Skeletal muscle cell (primary cell): ENCODE measurements at regions not wholly inside any gene's neighbourhood (a gene's known extent, or its start where the extent isn't known, plus 50 kb on each side); places are given as distances from the start of the nearest gene placed in this dataset.
"Not testable (repeated sequence)": the region's sequence is repeated elsewhere in the genome, so short reads cannot be mapped to it uniquely, and the experiment has no call there.

Source experiments
- DNase-seq: peaks from one replicate; pipeline ENCODE4 v3.0.0-alpha.2; 2010; ENCODE audit warnings: low read depth
- H3K4me3 ChIP-seq: 2 replicates; pipeline ENCODE4 v1.5.1; 2011; ENCODE audit warnings: low read depth, mild to moderate bottlenecking, control low read depth, low read length, moderate library complexity

DNA sequence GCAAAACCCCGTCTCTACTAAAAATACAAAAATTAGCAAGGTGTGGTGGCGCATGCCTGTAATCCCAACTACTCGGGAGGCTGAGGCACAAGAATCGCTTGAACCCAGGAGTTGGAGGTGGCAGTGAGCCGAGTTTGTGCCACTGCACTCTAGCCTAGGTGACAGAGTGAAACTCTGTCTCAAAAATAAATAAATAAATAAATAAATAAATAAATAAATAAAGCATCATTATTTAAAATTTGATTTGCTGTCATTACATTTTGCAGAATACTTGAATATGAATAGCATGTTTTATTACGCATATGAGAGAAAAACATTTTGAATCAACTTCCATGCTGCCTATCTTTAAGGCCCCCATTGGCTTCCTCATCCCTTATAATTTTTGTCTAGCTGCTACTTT, 53.4 kb upstream of the MED14 start:
- H3K4me3 ChIP-seq, DNase-seq: not testable (repeated sequence)

DNA sequence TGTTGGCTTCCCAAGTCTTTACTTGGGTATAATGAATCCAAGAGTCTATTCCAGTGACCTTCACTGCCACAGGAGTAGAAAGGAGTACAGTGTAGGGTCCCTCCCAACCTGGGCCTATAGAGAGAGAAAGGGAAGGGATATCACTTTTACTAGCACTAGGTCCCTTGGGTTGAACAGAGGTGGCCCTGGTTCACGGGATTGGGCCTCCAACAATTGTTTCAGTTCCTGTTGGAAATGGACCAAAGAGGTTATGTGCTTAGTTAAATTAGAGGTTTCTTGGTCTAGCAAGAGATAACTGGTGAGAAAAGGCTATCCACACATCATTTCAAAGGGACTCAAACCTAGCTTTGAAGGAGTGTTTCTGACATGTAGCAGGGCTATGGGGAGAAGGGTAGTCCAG, 57.1 kb upstream of the MED14 start:
- DNase-seq = no peak

DNA sequence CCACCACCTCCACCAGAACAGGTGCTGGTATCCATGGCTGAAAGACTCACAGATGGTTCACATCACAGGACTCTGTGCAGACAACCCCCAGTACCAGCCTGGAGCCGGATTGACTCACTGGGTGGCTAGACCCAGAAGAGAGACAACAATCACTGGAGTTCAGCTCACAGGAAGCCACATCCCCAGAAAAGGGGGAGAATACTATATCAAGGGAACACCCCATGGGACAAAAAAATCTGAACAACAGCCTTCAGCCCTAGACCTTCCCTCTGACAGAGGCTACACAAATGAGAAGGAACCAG, 59.4 kb upstream of the MED14 start:
- DNase-seq, H3K4me3 ChIP-seq: not testable (repeated sequence)

More for the DNA sequence above, 57.1 kb upstream of the MED14 start:
- no peak overlapping the region for H3K4me3 ChIP-seq

DNA sequence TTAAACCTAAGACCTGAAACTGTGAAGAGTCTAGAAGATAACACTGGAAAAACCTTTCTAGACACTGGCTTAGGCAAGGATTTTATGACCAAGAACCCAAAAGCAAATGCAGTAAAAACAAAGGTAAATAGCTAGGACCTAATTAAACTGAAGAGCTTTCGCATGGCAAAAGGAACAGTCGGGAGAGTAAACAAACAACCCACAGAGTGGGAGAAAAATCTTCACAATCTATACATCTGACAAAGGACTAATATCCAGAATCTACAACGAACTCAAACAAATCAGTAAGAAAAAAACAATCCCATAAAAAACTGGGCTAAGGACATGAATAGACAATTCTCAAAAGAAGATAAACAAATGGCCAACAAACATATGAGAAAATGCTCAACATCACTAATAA, 64.4 kb upstream of the MED14 start:
- not testable (repeated sequence) for H3K4me3 ChIP-seq, DNase-seq

DNA sequence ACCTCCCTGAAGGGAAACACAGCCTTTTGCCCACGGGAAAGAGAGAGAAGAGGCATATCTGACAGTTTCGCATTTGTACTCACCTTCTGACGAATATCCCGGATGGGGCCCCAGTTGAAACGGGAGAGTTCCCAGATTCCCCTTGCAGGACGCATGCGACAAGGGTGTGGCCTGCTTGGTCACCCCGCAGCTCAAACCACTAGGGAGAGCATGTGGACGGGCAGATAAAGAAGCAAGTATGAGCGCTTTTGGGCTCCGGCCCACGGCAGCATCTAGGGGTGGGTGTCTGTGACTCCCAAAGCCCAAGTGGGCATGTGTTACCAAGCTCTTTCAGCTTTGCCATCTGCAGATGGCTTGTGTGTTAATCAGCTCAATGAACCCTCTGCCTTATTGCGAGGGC, 70.1 kb upstream of the MED14 start:
- H3K4me3 ChIP-seq = no peak overlapping the region
- no peak for DNase-seq

DNA sequence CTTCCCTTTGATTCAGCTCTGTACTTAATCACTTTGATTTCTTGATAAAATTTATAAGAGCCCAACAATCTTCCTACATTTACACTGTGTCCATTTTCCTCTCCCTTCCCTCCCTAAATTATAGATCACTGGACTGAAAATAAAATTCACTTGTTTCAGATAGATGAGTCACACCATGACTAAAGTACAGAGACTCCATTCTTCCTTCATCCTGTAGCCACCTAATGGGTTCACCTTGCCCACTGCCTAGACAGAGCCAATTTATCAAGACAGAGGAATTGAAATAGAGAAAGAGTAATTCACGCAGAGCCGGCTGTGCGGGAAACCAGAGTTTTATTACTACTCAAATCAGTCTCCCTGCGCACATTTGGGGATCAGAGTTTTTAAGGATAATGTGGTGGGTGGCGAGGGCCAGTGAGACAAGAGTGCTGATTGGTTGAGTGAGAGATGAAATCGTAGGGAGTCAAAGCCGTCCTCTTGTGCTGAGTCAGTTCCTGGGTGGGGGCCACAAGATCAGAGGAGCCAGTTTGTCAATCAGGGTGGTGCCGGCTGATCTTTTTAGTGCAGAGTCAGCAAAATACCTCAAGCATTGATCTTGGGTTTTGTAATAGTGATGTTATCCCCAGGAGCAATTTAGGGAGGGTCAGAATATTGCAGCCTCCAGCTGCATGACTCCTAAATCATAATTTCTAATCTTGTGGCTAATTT, 71.3 kb upstream of the MED14 start:
- no peak overlapping the region for H3K4me3 ChIP-seq
- DNase-seq = no peak

DNA sequence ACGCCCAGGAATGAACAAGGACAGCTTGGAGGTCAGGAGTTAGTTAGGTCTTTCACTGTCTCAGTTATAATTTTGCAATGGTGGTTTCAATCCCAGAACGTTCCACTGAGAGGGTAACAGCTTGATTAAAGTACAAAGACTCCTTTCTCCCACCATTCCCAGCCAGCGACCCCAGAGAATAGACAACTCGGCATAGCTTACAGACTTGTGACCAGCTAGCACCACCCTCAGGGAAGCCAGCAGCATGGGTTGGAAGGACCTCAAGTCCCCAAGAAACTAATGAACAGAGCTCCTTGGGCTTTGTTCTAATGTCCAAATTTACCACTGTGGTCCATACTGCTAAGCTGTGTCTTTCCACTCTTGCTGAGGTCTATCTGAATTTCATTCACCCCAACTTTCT, 72.0 kb upstream of the MED14 start:
- DNase-seq = no peak
- no peak overlapping the region for H3K4me3 ChIP-seq

DNA sequence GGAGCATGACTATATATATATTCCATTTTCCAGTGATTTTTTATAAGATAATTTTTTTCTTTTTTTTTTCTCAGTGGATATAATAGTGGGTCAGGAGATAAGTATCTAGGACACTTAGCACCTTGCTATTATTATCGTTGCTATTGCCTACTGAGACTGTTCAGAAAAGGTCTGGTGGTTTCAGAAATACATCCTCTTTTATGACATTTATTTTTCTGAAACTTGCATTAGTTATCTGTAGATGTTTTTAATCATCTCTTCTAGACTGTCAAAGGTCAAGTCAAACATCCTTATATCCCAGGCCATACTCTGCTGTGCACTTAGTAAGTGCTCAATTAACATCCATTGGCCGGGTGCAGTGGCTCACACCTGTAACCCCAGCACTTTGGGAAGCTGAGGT, 72.9 kb upstream of the MED14 start:
- no peak for DNase-seq
- no peak overlapping the region for H3K4me3 ChIP-seq

DNA sequence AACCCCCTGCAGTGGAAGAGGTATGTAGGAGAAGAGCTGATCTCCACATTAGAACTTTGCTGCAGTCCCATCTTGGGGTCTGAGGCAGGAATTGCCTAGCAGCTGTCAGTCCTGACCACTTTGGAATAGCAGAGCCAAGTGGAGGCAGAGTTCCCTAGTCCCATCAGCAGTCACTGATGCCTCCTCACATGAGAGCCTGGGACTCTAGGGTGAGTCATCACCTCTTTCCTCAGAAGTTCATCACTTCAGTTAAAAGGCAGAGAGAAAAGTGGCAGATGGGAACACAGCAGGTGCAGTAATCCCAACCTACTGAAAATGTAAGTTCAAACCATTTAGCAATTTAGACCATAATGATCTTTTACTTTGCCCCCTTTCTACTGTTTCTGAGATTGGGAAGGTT, 73.9 kb upstream of the MED14 start:
- H3K4me3 ChIP-seq = no peak overlapping the region
- DNase-seq = peak; percentile 21

DNA sequence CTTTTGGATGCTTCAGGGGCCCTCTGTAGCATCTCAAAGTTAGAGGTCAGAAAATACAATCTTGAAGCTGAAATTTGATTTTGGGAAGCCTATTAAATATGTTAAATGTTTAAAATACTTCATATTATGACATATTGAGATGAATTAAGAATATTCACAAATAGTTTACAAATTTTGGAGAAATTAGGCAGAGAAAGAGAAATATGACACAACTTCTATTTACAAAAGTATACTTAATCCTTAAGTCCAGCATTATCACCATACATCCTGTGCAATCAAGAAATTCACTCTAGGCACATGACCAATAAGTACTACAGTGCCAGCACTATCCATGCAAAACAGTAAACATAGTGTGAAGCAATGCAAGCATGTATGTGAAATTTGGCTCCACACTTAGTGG, 79.7 kb upstream of the MED14 start:
- DNase-seq, H3K4me3 ChIP-seq: not testable (repeated sequence)

DNA sequence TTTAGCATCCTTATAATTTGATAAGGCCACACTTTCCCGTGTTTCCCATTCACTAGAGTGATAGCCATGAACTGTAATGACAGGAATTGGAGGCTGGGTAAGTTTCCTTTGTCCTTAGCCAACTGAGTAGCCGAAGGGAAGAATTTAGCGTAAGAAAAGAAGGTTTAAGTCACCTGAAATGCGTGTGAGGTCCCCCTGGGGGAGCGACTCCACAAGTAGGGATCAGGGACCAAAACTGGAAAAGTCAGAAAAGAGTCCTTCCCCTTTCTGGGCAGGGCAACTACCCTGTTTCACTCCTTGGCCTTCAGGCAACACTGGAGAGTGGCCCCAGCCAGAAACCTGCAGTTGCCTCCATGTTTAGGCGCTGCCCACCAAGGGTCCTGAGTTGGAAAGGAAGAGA, 81.6 kb upstream of the MED14 start:
- no peak overlapping the region for H3K4me3 ChIP-seq
- no peak for DNase-seq

DNA sequence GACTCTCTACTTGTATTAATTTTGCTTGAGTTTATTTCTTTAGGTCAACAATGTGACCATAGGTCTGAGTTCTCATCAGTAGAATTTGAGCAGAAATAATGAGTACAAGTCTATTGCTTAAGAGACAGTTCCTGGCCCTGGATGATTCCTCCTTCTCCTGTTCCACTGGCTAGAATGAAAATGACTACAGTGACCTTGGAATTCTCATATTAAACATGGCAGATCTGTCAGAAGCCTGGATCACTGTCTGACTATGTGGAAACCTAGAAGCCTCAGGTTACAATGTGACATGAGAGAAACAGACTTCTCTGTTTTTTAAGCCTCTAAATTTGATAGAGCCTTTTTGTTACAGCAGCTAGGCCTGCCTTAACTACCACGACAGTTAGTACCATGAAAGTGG, 82.9 kb upstream of the MED14 start:
- no peak for DNase-seq
- no peak overlapping the region for H3K4me3 ChIP-seq

DNA sequence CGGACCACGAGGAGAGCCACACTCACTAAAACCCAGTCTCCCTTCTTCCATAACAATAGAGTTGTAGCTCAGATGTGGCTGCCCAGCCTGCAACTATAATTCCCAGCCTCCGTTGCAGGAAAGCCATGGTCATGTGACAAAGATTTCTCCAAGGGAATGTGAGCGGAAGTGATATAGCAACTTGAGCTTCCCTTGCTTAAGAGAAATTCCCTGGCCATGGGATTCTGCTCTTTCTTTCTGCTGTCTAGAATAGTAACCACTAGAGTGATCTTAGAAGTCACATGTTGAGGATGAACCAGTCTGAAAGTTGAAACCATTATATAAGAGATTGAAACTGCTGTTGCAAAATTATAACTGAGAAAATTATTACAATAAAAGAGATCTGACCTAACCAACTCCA, 86.4 kb upstream of the MED14 start:
- no peak overlapping the region for H3K4me3 ChIP-seq
- no peak for DNase-seq

DNA sequence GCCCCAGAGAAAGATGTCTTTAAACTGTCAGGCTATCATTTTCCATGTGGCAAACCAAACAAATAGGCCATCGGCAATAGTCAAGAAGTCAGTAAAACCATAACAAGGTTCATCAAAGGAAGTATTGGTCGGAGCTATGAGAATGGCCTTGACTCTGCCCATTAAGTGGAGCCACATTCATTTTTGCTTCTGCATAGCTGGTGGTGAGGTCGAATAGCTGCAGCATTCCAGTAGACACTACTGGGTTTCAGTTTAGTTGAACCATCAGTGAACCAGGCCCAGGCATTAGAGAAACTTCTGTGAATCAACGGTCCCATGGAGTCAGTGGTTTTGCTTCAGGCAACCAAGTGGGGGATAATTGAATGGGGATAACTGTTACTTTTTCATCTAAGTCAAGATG, 92.0 kb upstream of the MED14 start:
- no peak for DNase-seq
- H3K4me3 ChIP-seq = no peak overlapping the region

DNA sequence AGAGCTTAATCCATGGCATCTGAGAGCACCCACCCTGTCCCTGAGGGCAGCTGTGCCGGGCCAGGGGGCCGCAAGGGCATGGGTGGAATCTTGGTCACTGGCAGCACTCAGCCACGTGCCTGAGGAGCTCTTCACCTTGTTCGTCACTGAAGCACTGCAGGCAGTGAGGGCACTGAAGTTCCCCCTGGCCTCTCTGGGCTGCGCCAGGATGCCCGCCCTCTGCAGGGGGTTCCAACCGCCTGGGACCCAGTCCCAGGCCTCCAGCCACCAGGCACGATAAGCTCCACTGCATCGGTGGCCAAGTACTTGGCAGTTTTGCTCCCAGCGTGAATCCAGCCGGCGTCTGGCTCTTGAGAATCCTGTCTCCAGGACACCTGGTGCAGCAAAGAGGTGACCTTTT, 96.4 kb upstream of the MED14 start:
- DNase-seq = no peak
- no peak overlapping the region for H3K4me3 ChIP-seq

DNA sequence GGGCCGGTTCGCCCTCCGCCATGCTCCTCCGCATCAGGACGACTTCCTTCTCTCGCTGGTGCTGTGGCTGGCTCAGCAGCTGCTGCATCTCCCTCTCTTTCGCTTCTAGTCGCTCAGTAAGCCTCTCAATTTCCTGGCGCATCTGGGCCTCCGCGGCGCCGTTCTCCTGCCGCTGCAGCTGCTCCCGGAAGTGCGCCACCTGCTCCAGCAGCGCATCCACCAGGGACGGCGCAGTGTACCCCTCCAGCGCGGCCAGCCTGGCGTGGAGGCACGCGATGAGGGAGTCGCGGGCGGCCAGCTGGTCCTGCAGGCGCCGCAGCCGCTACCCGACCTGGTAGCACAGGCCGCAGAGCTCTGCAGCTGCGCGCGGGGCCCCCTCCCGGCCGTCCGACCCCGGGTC, 97.4 kb upstream of the MED14 start:
- no peak for DNase-seq

DNA sequence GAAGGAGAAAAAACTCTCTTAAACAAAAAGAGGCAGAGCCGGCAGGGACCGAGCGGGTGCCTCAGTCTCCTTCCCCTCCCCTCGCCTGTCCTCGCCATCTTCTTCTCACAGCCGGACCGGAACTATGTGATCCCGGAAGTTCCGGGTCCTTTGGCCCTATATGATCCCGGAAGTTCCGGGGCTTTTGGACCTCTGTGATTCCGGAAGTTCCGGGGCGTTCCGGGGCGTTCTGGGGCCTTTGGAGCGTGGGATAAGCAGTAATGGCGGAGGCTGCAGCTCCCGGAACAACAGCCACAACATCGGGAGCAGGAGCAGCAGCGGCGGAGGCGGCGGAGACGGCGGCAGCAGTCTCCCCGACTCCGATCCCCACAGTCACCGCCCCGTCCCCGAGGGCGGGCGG, 98.9 kb upstream of the MED14 start:
- no peak overlapping the region for H3K4me3 ChIP-seq
- DNase-seq = no peak

More for the DNA sequence above, 97.4 kb upstream of the MED14 start:
- no peak overlapping the region for H3K4me3 ChIP-seq

DNA sequence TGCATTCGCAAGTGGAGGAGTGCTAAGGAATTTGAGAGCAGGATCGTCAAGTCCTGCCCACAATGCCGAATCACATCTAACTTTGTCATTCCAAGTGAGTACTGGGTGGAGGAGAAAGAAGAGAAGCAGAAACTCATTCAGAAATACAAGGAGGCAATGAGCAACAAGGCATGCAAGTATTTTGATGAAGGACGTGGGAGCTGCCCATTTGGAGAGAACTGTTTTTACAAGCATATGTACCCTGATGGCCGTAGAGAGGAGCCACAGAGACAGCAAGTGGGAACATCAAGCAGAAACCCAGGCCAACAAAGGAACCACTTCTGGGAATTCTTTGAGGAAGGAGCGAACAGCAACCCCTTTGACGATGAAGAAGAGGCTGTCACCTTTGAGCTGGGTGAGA, 100.2 kb upstream of the MED14 start:
- H3K4me3 ChIP-seq = no peak overlapping the region
- no peak for DNase-seq

DNA sequence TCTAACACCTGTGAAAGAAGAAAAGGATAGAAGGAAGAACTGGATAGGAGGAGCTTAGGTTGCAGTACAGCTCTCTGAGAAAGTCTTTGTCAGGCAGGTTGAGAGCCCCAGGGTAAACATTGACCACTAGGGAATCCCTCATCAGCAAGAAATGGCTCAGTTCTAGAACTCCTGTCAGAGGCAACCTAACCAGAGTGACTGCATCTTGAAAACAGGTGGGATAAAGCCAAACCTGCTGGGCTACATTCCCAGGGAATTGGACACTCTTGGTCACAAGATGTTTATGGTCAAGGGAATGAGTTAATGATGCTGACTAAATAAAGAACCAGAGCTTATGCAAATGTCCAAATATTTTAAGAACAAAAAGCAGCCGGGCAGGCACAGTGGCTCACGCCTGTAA, 108.3 kb upstream of the MED14 start:
- no peak for DNase-seq
- H3K4me3 ChIP-seq = no peak overlapping the region

DNA sequence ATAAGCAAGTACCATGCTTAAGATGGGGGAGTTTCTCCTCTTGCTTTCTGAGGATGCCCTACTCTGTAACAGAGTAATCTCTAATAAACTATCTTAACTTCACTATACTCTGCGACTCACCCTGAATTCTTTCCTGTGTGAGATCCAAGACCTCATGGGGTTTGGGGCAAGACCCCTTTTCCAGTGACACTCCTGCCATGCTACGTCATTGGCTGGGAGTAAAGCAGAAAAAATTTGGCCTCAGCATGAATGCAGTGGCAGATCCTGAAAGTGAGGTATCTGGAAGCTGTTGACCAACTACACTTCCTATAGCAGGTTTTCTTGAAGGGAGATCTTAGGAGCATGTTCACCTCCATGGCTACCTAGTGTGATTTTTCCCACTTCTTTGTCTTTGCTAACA, 109.1 kb upstream of the MED14 start:
- no peak overlapping the region for H3K4me3 ChIP-seq
- no peak for DNase-seq

DNA sequence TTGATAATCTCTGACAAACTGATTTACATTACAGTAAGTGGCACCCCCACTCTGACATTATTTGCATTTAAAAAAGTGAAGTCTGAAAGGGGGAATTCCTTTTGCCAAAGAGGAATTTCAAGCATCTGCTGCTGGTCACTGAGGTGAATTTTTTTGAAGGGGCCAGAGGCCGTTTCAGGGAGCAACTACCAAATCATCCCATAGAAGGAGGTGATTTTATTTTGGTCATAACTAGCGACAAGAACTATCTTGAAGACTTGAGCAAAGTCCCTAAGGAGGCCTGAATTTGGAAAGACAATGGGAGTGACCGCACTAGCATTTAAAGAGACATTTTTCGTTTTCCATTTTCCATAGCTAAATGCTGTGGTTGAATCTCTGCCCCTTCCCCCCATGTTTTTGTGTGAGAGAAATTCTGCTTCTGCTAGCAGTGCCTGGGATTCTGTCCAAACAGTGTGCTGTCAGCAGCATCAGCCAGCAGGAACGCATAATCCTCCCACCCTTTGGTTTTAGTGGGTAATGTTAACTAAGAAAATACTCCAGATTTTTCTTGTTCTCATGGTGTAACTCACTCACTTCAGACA, 110.1 kb upstream of the MED14 start:
- peak; percentile 85 for DNase-seq

More for the DNA sequence above, 110.1 kb upstream of the MED14 start:
- no peak overlapping the region for H3K4me3 ChIP-seq
